GM12878 (cell line): ENCODE measurements at regions not wholly inside any gene's neighbourhood (a gene's known extent, or its start where the extent isn't known, plus 50 kb on each side); places are given as distances from the start of the nearest gene placed in this dataset.
"Not testable (repeated sequence)": the region's sequence is repeated elsewhere in the genome, so short reads cannot be mapped to it uniquely, and the experiment has no call there.

Experiments used
- ATAC-seq: fragments of 200-7000 bp; cut with Tn5 transposase; 3 replicates; pipeline ENCODE4 v1.9.1; 2020; ENCODE audit warnings: mild to moderate bottlenecking, moderate library complexity
- BruUV-seq: library from RNA; stranded (reverse); fragments of 400-500 nt; replicated peaks from 2 replicates; lab custom pipeline; 2021; lab: Mats Ljungman, UMichigan
- CTCF ChIA-PET: fragments of 300-600 bp; sonication (Branson Sonifier 250); formaldehyde crosslinking; extraction: SDS; loops from one replicate; lab custom pipeline; 2021; ENCODE audit warnings: inconsistent platforms; lab: Yijun Ruan, JAX
- POLR2A ChIA-PET: fragments of 350-600 bp; formaldehyde crosslinking; extraction: SDS; loops from one replicate; lab custom pipeline; 2021; ENCODE audit warnings: inconsistent platforms; lab: Charles Lee
- RAD21 ChIA-PET: fragments of 300-600 bp; sonication (Branson Sonifier 250); formaldehyde crosslinking; loops from one replicate; lab custom pipeline; 2023; ENCODE audit warnings: antibody characterized with exemption; ENCODE audit not compliant: unreplicated experiment; lab: Charles Lee
- SMC1A ChIA-PET: fragments of 300-600 bp; sonication (Branson Sonifier 250); formaldehyde crosslinking; loops from one replicate; lab custom pipeline; 2023; ENCODE audit not compliant: unreplicated experiment, uncharacterized antibody; lab: Charles Lee
- DNase-seq: peaks from one replicate; pipeline ENCODE4 v3.0.0-alpha.2; 2011; ENCODE audit warnings: low read depth, low spot score
- FAIRE-seq: peaks from 3 replicates; lab custom pipeline; 2011; peaks lifted over from hg19 to GRCh38; lab: Jason Lieb, UNC
- H2AFZ ChIP-seq: 2 replicates; pipeline ENCODE4 v1.6.0; 2011; ENCODE audit warnings: low read depth, low read length, control low read depth; ENCODE audit not compliant: control insufficient read depth
- H3K27ac ChIP-seq: 2 replicates; pipeline ENCODE4 v1.5.1; 2011; ENCODE audit warnings: control low read depth; ENCODE audit not compliant: control insufficient read depth, insufficient read depth
- H3K27me3 ChIP-seq, 2 experiments: replicated peaks in 1 of 2; 2 replicates each; pipeline versions ENCODE4 v1.6.0 to v1.6.1; 2011; ENCODE audit warnings: low read length in 1 of 2; ENCODE audit not compliant: control insufficient read depth in 2 of 2, insufficient read depth in 2 of 2
- H3K36me3 ChIP-seq, 2 experiments: 2 replicates each; pipeline ENCODE4 v1.5.1; 2011; ENCODE audit warnings: low read length in 1 of 2; ENCODE audit not compliant: control insufficient read depth in 2 of 2, insufficient read depth in 2 of 2
- H3K4me1 ChIP-seq: 2 replicates; pipeline ENCODE4 v1.6.1; 2011; ENCODE audit warnings: mild to moderate bottlenecking, low read length, moderate library complexity, mixed read lengths; ENCODE audit not compliant: control insufficient read depth, insufficient read depth
- H3K4me2 ChIP-seq: 2 replicates; pipeline ENCODE4 v1.6.0; 2011; ENCODE audit warnings: control low read depth; ENCODE audit not compliant: control insufficient read depth, insufficient read depth
- H3K4me3 ChIP-seq: fragments of 200-600 bp; sonication (generic); 2 replicates; pipeline ENCODE4 v1.5.1; 2016
- H3K79me2 ChIP-seq: 2 replicates; pipeline ENCODE4 v1.6.0; 2011; ENCODE audit warnings: low read length; ENCODE audit not compliant: control insufficient read depth, insufficient read depth
- H3K9ac ChIP-seq: 2 replicates; pipeline ENCODE4 v1.8.0; 2011; ENCODE audit warnings: low read length, control low read depth, mixed read lengths; ENCODE audit not compliant: control insufficient read depth, insufficient read depth
- H3K9me3 ChIP-seq: replicated peaks from 3 replicates; pipeline ENCODE4 v1.5.1; 2011; ENCODE audit warnings: mild to moderate bottlenecking, low read length; ENCODE audit not compliant: control insufficient read depth, insufficient read depth
- H4K20me1 ChIP-seq: 2 replicates; pipeline ENCODE4 v1.6.0; 2011; ENCODE audit not compliant: control insufficient read depth, insufficient read depth
- CREB1 ChIP-seq: IDR thresholded peaks from 2 replicates; pipeline ENCODE4 v1.6.1; 2012; ENCODE audit warnings: low read depth, mild to moderate bottlenecking, inconsistent platforms
- E4F1 ChIP-seq: fragments of 450-650 bp; IDR thresholded peaks from 2 replicates; pipeline ENCODE4 v1.6.1; 2018; ENCODE audit warnings: borderline replicate concordance, mild to moderate bottlenecking; ENCODE audit not compliant: partially characterized antibody
- NFIC ChIP-seq: IDR thresholded peaks from 2 replicates; pipeline ENCODE4 v1.6.1; 2012; ENCODE audit warnings: low read depth, mild to moderate bottlenecking, inconsistent platforms, low read length, moderate library complexity
- RAD21 ChIP-seq: IDR thresholded peaks from 2 replicates; pipeline ENCODE4 v1.6.1; 2011; ENCODE audit warnings: mild to moderate bottlenecking, low read depth, low read length, moderate library complexity; ENCODE audit not compliant: insufficient read depth
- WGBS: methylation state at CpG from one replicate; pipeline ENCODE4 v1.1.6; 2016; ENCODE audit warnings: low lambda C conversion rate; ENCODE audit not compliant: insufficient replicate concordance, insufficient coverage; ENCODE audit errors: missing lambda C conversion rate; 5-methylcytosine and 5-hydroxymethylcytosine counted together
- in situ Hi-C: fragments of 300-500 bp; cut with MboI; formaldehyde crosslinking; loops from 9 replicates; pipeline ENCODE4 v1.14.3; 2018; ENCODE audit warnings: mixed read lengths
- intact Hi-C: fragments of 100-400 bp; cut with micrococcal nuclease; formaldehyde crosslinking; loops from one replicate; pipeline ENCODE4 v1.14.2; 2022; ENCODE audit not compliant: unreplicated experiment
- TF ChIP-seq, protein P1 (sequence below): IDR thresholded peaks from 2 replicates; pipeline ENCODE4 v1.6.1; 2012; ENCODE audit warnings: low read length, inconsistent platforms

DNA sequence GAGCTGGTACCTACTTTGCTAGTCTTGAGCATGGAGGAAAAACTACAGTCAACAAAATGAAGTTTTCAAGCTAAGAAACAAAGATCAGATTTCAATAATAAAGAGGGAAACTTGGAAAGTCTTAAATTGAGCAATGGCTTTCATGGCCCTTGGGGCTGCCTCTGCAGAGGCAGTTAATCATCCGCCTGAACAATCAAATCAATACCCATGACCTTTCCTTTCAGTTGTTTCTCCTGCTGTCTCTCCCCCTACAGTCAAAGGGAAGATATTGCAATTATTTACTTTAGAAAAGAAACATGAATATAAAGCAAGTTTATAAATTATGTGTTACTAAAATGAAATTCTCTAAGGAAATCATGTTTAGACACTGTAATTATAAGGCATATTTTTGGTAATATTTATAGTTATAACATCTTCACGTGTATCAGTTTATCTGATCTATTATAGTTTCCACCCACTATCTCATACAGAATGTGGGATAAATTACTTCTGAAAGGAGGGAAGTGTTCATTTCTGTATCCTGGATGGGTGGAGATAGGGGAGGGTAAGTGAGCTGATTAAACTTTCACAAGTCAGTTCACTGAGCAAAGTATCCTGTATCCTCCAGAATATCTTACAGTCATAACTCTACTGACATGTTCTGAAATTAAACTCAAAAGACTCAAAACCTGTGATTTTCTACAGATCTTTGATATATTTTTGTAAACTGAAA is 72.4 kb upstream of the TSC22D1 start (continued):
- TF ChIP-seq RAD21: peak; percentile 34; the same call in 1 of the 2 replicates
- TF ChIP-seq CREB1: no peak
- peak; percentile 50; the same call in 1 of the 2 replicates for TF ChIP-seq NFIC
- no peak for TF ChIP-seq E4F1
- TF ChIP-seq, protein P1, sequence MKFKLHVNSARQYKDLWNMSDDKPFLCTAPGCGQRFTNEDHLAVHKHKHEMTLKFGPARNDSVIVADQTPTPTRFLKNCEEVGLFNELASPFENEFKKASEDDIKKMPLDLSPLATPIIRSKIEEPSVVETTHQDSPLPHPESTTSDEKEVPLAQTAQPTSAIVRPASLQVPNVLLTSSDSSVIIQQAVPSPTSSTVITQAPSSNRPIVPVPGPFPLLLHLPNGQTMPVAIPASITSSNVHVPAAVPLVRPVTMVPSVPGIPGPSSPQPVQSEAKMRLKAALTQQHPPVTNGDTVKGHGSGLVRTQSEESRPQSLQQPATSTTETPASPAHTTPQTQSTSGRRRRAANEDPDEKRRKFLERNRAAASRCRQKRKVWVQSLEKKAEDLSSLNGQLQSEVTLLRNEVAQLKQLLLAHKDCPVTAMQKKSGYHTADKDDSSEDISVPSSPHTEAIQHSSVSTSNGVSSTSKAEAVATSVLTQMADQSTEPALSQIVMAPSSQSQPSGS: 0 out of 2 replicates have a peak, but pooled peaks have one; percentile 13

DNA sequence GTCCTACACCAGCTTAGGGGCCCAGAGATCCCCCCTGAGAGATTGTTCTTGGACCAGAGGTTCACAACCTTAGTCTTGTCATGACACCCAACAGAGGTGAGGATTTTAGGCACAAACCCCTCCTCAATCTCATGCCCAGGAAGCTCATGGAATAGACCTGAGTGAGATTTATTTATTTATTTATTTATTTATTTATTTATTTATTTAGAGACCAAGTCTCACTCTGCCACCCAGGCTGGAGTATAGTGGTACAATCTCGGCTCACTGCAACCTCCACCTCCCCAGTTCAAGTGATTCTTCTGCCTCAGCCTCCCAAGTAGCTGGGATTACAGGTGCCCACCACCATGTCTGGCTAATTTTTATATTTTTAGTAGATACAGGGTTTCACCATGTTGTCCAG is 71.4 kb upstream of the TSC22D1 start:
- in situ Hi-C loops: not testable (repeated sequence)

More for the DNA sequence above, 71.4 kb upstream of the TSC22D1 start:
- H3K4me1 ChIP-seq, DNase-seq, H3K9me3 ChIP-seq, H4K20me1 ChIP-seq, intact Hi-C loops, H3K9ac ChIP-seq, H3K27ac ChIP-seq, H3K36me3 ChIP-seq, H3K4me2 ChIP-seq, SMC1A ChIA-PET, RAD21 ChIA-PET, H3K4me3 ChIP-seq, H2AFZ ChIP-seq, H3K27me3 ChIP-seq, POLR2A ChIA-PET, H3K79me2 ChIP-seq, FAIRE-seq, ATAC-seq, CTCF ChIA-PET, BruUV-seq: not testable (repeated sequence)
- WGBS: 67% methylated on average over 1 of the region's 1 CpG
